Esophagus squamous epithelium (tissue), 5 donors: ENCODE measurements at regions not wholly inside any gene's neighbourhood (a gene's known extent, or its start where the extent isn't known, plus 50 kb on each side); places are given as distances from the start of the nearest gene placed in this dataset.

Experiments
- DNase-seq: peaks from one replicate; lab custom pipeline; 2025; lab: John Stamatoyannopoulos, UW
- H3K27ac ChIP-seq, 4 donors: fragments of 200-600 bp; sonication (generic); one replicate each; pipeline ENCODE4 v1.5.1; 2016 to 2019; ENCODE audit warnings: mild to moderate bottlenecking in 1 of 4
- H3K27me3 ChIP-seq, 4 donors: fragments of 200-600 bp; sonication (generic); 1 replicate in 3 of 4; 2 replicates in 1 of 4; pipeline versions ENCODE4 v1.5.1 to v1.6.0; 2017 to 2021; ENCODE audit warnings: antibody characterized with exemption in 1 of 4
- H3K36me3 ChIP-seq, 3 donors: fragments of 200-600 bp; sonication (generic); one replicate each; pipeline ENCODE4 v1.5.1; 2016 to 2019
- H3K4me1 ChIP-seq, 3 donors: fragments of 200-600 bp; sonication (generic); one replicate each; pipeline ENCODE4 v1.5.1; 2017 to 2019
- H3K4me3 ChIP-seq, 4 donors: fragments of 200-600 bp; sonication (generic); 1 replicate in 3 of 4; 2 replicates in 1 of 4; pipeline ENCODE4 v1.5.1; 2016 to 2019; ENCODE audit warnings: mild to moderate bottlenecking in 2 of 4, moderate library complexity in 1 of 4
- H3K9me3 ChIP-seq, 3 donors: fragments of 200-600 bp; sonication (generic); one replicate each; pipeline ENCODE4 v1.5.1; 2016 to 2019
- CTCF ChIP-seq, 6 experiments: fragments of 450-650 bp in 4 of 6; fragments of 200-600 bp in 2 of 6; sonication (generic) in 2 of 6; IDR thresholded peaks; one replicate each; pipeline ENCODE4 v1.5.1; 2016 to 2019; ENCODE audit warnings: antibody characterized with exemption in 6 of 6, mild to moderate bottlenecking in 4 of 6, moderate library complexity in 4 of 6
- POLR2A ChIP-seq, 4 donors: fragments of 450-650 bp; IDR thresholded peaks; one replicate each; pipeline ENCODE4 v1.6.1; 2017; ENCODE audit warnings: antibody characterized with exemption in 4 of 4, mild to moderate bottlenecking in 4 of 4, moderate library complexity in 3 of 4
- WGBS, 2 donors: methylation state at CpG; one replicate each; pipeline ENCODE4 v1.1.5; 2018; 5-methylcytosine and 5-hydroxymethylcytosine counted together
- intact Hi-C: fragments of 100-400 bp; cut with DNase I; formaldehyde crosslinking; loops from one replicate; pipeline ENCODE4 v1.15.0; 2022
- donor health status: DM: yes; HTN: yes; CAD: no.

GRCh38 chr7:119578116-119578515, 694.9 kb upstream of the KCND2 start:
- intact Hi-C loops, result no loop called here
- WGBS, 2 donors, result 57 to 74% methylated on average over 2 of the region's 2 CpGs
- H3K27me3 ChIP-seq, result no peaks in the 10 kb centered on the region

GRCh38 chr7:119594956-119595355, 678.0 kb upstream of the KCND2 start:
- TF ChIP-seq CTCF (IDR thresholded peaks at IDR 0.05), result no peak
- TF ChIP-seq POLR2A (IDR thresholded peaks at IDR 0.05), result no peak
- intact Hi-C loops, result no loop called here
- H3K27ac ChIP-seq, result no peak overlapping the region
- DNase-seq, result no peak
- H3K9me3 ChIP-seq, result no peaks in the 10 kb centered on the region
- H3K4me3 ChIP-seq, result no peak overlapping the region
- WGBS, 2 donors, result 29 to 45% methylated on average over 4 of the region's 4 CpGs
- no peaks in the 10 kb centered on the region for H3K4me1 ChIP-seq
- H3K27me3 ChIP-seq, result no peaks in the 10 kb centered on the region
- no peaks in the 10 kb centered on the region for H3K36me3 ChIP-seq

More at GRCh38 chr7:119578116-119578515, 694.9 kb upstream of the KCND2 start:
- DNase-seq, result no peak
- TF ChIP-seq POLR2A (IDR thresholded peaks at IDR 0.05), result no peak
- TF ChIP-seq CTCF (IDR thresholded peaks at IDR 0.05), result no peak
- no peak overlapping the region for H3K27ac ChIP-seq
- H3K4me3 ChIP-seq, result no peak overlapping the region
- peaks cover 0 to 7% (median 0%) of the 10 kb centered on the region in 3 donors for H3K9me3 ChIP-seq
- no peaks in the 10 kb centered on the region for H3K4me1 ChIP-seq
- H3K36me3 ChIP-seq, result no peaks in the 10 kb centered on the region

GRCh38 chr7:119596651-119597050, 676.3 kb upstream of the KCND2 start:
- intact Hi-C loops, result no loop called here
- 50 to 58% methylated on average over 1 of the region's 1 CpG for WGBS, 2 donors
- TF ChIP-seq POLR2A (IDR thresholded peaks at IDR 0.05) (no peak), CTCF (IDR thresholded peaks at IDR 0.05) (no peak)
- Histone ChIP-seq H3K9me3 (no peaks in the 10 kb centered on the region), H3K4me1 (no peaks in the 10 kb centered on the region), H3K27me3 (no peaks in the 10 kb centered on the region), H3K4me3 (no peak overlapping the region), H3K27ac (no peak overlapping the region), H3K36me3 (no peaks in the 10 kb centered on the region)
- no peak for DNase-seq

GRCh38 chr7:119606297-119606696, 666.7 kb upstream of the KCND2 start:
- 82% methylated on average over 1 of the region's 1 CpG for WGBS, 2 donors
- intact Hi-C loops, result no loop called here
- Histone ChIP-seq H3K27ac (no peak overlapping the region), H3K36me3 (no peaks in the 10 kb centered on the region), H3K9me3 (peaks cover 0 to 7% (median 4%) of the 10 kb centered on the region in 3 donors), H3K4me1 (no peaks in the 10 kb centered on the region), H3K27me3 (no peaks in the 10 kb centered on the region), H3K4me3 (no peak overlapping the region)
- TF ChIP-seq CTCF (IDR thresholded peaks at IDR 0.05) (no peak), POLR2A (IDR thresholded peaks at IDR 0.05) (no peak)
- DNase-seq, result no peak

GRCh38 chr7:119620769-119621168, 652.2 kb upstream of the KCND2 start:
- TF ChIP-seq POLR2A (IDR thresholded peaks at IDR 0.05) (no peak), CTCF (IDR thresholded peaks at IDR 0.05) (no peak)
- Histone ChIP-seq H3K27me3 (no peaks in the 10 kb centered on the region), H3K4me3 (no peak overlapping the region), H3K4me1 (no peaks in the 10 kb centered on the region), H3K27ac (no peak overlapping the region), H3K36me3 (no peaks in the 10 kb centered on the region), H3K9me3 (no peaks in the 10 kb centered on the region)
- intact Hi-C loops, result no loop called here
- WGBS, 2 donors, result 68 to 70% methylated on average over 4 of the region's 4 CpGs
- no peak for DNase-seq
